ENCODE measurements at regions not wholly inside any gene's neighbourhood (a gene's known extent, or its start where the extent isn't known, plus 50 kb on each side); places are given as distances from the start of the nearest gene placed in this dataset.

- Histone ChIP-seq H3K36me3 (no peaks in the 10 kb centered on the region), H3K4me1 (peaks cover 0 to 10% (median 0%) of the 10 kb centered on the region in 4 donors), H3K4me3 (no peak overlapping the region), H3K9me3 (no peaks in the 10 kb centered on the region), H3K27me3 (no peaks in the 10 kb centered on the region), H3K27ac (replicated peaks in 1 of 4) (no peak overlapping the region)
- intact Hi-C loops (cut with DNase I), result no loop called here
- WGBS, result 74% methylated on average over 2 of the region's 2 CpGs
- no peak for DNase-seq (ENCODE audit: extremely low spot score)
- TF ChIP-seq EP300 (IDR thresholded peaks at IDR 0.05) (no peak), POLR2A (IDR thresholded peaks at IDR 0.05; ENCODE audit: low read depth) (no peak), POLR2AphosphoS5 (IDR thresholded peaks at IDR 0.05) (no peak), CTCF (IDR thresholded peaks at IDR 0.05) (no peak)
Measured at GRCh38 chrX:34863906-34864305, 78.7 kb upstream of the FAM47B start.

GRCh38 chrX:34866646-34867045 is 76.0 kb upstream of the FAM47B start:
- H3K4me1 ChIP-seq, result peaks cover 0 to 10% (median 0%) of the 10 kb centered on the region in 4 donors
- intact Hi-C loops (cut with DNase I), result no loop called here
- H3K4me3 ChIP-seq, result no peak overlapping the region
- H3K27ac ChIP-seq (replicated peaks in 1 of 4), result peak overlapping the region in 1 of 4 donors; percentile 25
- DNase-seq (ENCODE audit: extremely low spot score), result no peak
- no peaks in the 10 kb centered on the region for H3K27me3 ChIP-seq
- TF ChIP-seq POLR2AphosphoS5 (IDR thresholded peaks at IDR 0.05), result no peak
- no peak for TF ChIP-seq EP300 (IDR thresholded peaks at IDR 0.05)
- TF ChIP-seq CTCF (IDR thresholded peaks at IDR 0.05), result no peak
- TF ChIP-seq POLR2A (IDR thresholded peaks at IDR 0.05; ENCODE audit: low read depth), result no peak
- H3K36me3 ChIP-seq, result no peaks in the 10 kb centered on the region
- H3K9me3 ChIP-seq, result peaks cover 0 to 17% (median 0%) of the 10 kb centered on the region in 4 donors

- H3K9me3 ChIP-seq, result peaks cover 0 to 17% (median 0%) of the 10 kb centered on the region in 4 donors
- no peaks in the 10 kb centered on the region for H3K27me3 ChIP-seq
- H3K36me3 ChIP-seq, result no peaks in the 10 kb centered on the region
- no peak overlapping the region for H3K27ac ChIP-seq (replicated peaks in 1 of 4)
- WGBS, result 28% methylated on average over 2 of the region's 2 CpGs
- H3K4me1 ChIP-seq, result peaks cover 0 to 10% (median 3%) of the 10 kb centered on the region in 4 donors
- no peak overlapping the region for H3K4me3 ChIP-seq
- intact Hi-C loops (cut with DNase I), result no loop called here
- TF ChIP-seq EP300 (IDR thresholded peaks at IDR 0.05) (no peak), CTCF (IDR thresholded peaks at IDR 0.05) (no peak), POLR2AphosphoS5 (IDR thresholded peaks at IDR 0.05) (no peak), POLR2A (IDR thresholded peaks at IDR 0.05; ENCODE audit: low read depth) (no peak)
- DNase-seq (ENCODE audit: extremely low spot score), result no peak
Measured at GRCh38 chrX:34868633-34869032, 74.0 kb upstream of the FAM47B start.

- peak overlapping the region in 2 of 4 donors; percentile 39 to 65 for H3K27ac ChIP-seq (replicated peaks in 1 of 4)
- peaks cover 0 to 29% (median 12%) of the 10 kb centered on the region in 4 donors for H3K4me1 ChIP-seq
- H3K27me3 ChIP-seq, result no peaks in the 10 kb centered on the region
- peaks cover 0 to 17% (median 0%) of the 10 kb centered on the region in 4 donors for H3K9me3 ChIP-seq
- TF ChIP-seq EP300 (IDR thresholded peaks at IDR 0.05) (no peak), POLR2AphosphoS5 (IDR thresholded peaks at IDR 0.05) (no peak), POLR2A (IDR thresholded peaks at IDR 0.05; ENCODE audit: low read depth) (no peak), CTCF (IDR thresholded peaks at IDR 0.05) (no peak)
- H3K36me3 ChIP-seq, result no peaks in the 10 kb centered on the region
- 71% methylated on average over 3 of the region's 3 CpGs for WGBS
- no peak overlapping the region for H3K4me3 ChIP-seq
- DNase-seq (ENCODE audit: extremely low spot score), result no peak
- intact Hi-C loops (cut with DNase I), result no loop called here
Measured at GRCh38 chrX:34873500-34874225, 68.9 kb upstream of the FAM47B start.
